Fibroblast of lung (primary cell): ENCODE measurements at regions not wholly inside any gene's neighbourhood (a gene's known extent, or its start where the extent isn't known, plus 50 kb on each side); places are given as distances from the start of the nearest gene placed in this dataset.

Source experiments
- CTCF ChIP-seq, 2 donors: IDR thresholded peaks in 1 of 2; conservative IDR thresholded peaks in 1 of 2; 1 replicate in 1 of 2; 2 replicates in 1 of 2; pipeline ENCODE4 v1.5.1; 2011 to 2012; ENCODE audit warnings: low read length in 2 of 2, control low read depth in 1 of 2, inconsistent platforms in 1 of 2, low read depth in 1 of 2, mild to moderate bottlenecking in 1 of 2
- EZH2 ChIP-seq: IDR thresholded peaks from 2 replicates; pipeline ENCODE4 v1.5.1; 2012; ENCODE audit warnings: low read length, control low read depth, mild to moderate bottlenecking; ENCODE audit errors: missing control alignments

GRCh38 chr16:51434567-51435198 is 283.6 kb upstream of the SALL1 start:
- TF ChIP-seq CTCF (conservative IDR thresholded peaks at IDR 0.05 in 1 of 2, IDR thresholded peaks at IDR 0.05 in 1 of 2; ENCODE audit: low read depth in 1 of 2, low read length in 2 of 2) (no peak), EZH2 (no peak)
